ENCODE measurements at regions not wholly inside any gene's neighbourhood (a gene's known extent, or its start where the extent isn't known, plus 50 kb on each side); places are given as distances from the start of the nearest gene placed in this dataset.

GRCh38 chr4:29680644-29681043 lies 1039.5 kb upstream of the PCDH7 start:
- DNase-seq, result no peak
- ChIA-PET CTCF (no interaction called here), POLR2A (no interaction called here)
- Histone ChIP-seq H3K36me3 (ENCODE audit: control insufficient read depth in 4 of 4, insufficient read depth in 4 of 4, low read length in 3 of 4) (no peaks in the 10 kb centered on the region), H3K4me3 (ENCODE audit: control insufficient read depth in 1 of 7, extremely low read depth in 1 of 7, insufficient read depth in 4 of 7, low read depth in 2 of 7, low read length in 6 of 7) (no peak overlapping the region), H3K4me1 (ENCODE audit: control extremely low read depth in 1 of 4, control insufficient read depth in 4 of 4, insufficient read depth in 4 of 4, low read length in 3 of 4) (no peaks in the 10 kb centered on the region), H3K27me3 (replicated peaks in 2 of 5; ENCODE audit: control insufficient read depth in 4 of 5, insufficient read depth in 5 of 5, low read length in 4 of 5) (no peaks in the 10 kb centered on the region), H3K27ac (ENCODE audit: insufficient read depth in 1 of 2, low read depth in 1 of 2, low read length in 2 of 2, poor library complexity in 1 of 2, severe bottlenecking in 2 of 2) (no peak overlapping the region), H3K9me3 (ENCODE audit: control extremely low read depth in 1 of 5, control insufficient read depth in 4 of 5, insufficient read depth in 2 of 5, low read depth in 1 of 5, low read length in 4 of 5) (no peaks in the 10 kb centered on the region)
- whole genome bisulfite sequencing (ENCODE audit: insufficient coverage), result no CpG with 5 or more reads among the region's 1 CpG

- Histone ChIP-seq H3K27ac (ENCODE audit: insufficient read depth in 1 of 2, low read depth in 1 of 2, low read length in 2 of 2, poor library complexity in 1 of 2, severe bottlenecking in 2 of 2) (no peak overlapping the region), H3K36me3 (ENCODE audit: control insufficient read depth in 4 of 4, insufficient read depth in 4 of 4, low read length in 3 of 4) (no peaks in the 10 kb centered on the region), H3K9me3 (ENCODE audit: control extremely low read depth in 1 of 5, control insufficient read depth in 4 of 5, insufficient read depth in 2 of 5, low read depth in 1 of 5, low read length in 4 of 5) (no peaks in the 10 kb centered on the region), H3K4me1 (ENCODE audit: control extremely low read depth in 1 of 4, control insufficient read depth in 4 of 4, insufficient read depth in 4 of 4, low read length in 3 of 4) (no peaks in the 10 kb centered on the region), H3K4me3 (ENCODE audit: control insufficient read depth in 1 of 7, extremely low read depth in 1 of 7, insufficient read depth in 4 of 7, low read depth in 2 of 7, low read length in 6 of 7) (no peak overlapping the region), H3K27me3 (replicated peaks in 2 of 5; ENCODE audit: control insufficient read depth in 4 of 5, insufficient read depth in 5 of 5, low read length in 4 of 5) (no peaks in the 10 kb centered on the region)
- POLR2A ChIA-PET, result no interaction called here
- WGBS (ENCODE audit: insufficient coverage), result no CpG with 5 or more reads among the region's 2 CpGs
- CTCF ChIA-PET, result no interaction called here
- no peak for DNase-seq
Measured at GRCh38 chr4:29704059-29704458, 1016.1 kb upstream of the PCDH7 start.

- 88% methylated on average over 2 of the region's 3 CpGs for WGBS (ENCODE audit: insufficient coverage)
- Histone ChIP-seq H3K4me3 (ENCODE audit: control insufficient read depth in 1 of 7, extremely low read depth in 1 of 7, insufficient read depth in 4 of 7, low read depth in 2 of 7, low read length in 6 of 7) (no peak overlapping the region), H3K27ac (ENCODE audit: insufficient read depth in 1 of 2, low read depth in 1 of 2, low read length in 2 of 2, poor library complexity in 1 of 2, severe bottlenecking in 2 of 2) (no peak overlapping the region), H3K4me1 (ENCODE audit: control extremely low read depth in 1 of 4, control insufficient read depth in 4 of 4, insufficient read depth in 4 of 4, low read length in 3 of 4) (no peaks in the 10 kb centered on the region), H3K36me3 (ENCODE audit: control insufficient read depth in 4 of 4, insufficient read depth in 4 of 4, low read length in 3 of 4) (no peaks in the 10 kb centered on the region), H3K27me3 (replicated peaks in 2 of 5; ENCODE audit: control insufficient read depth in 4 of 5, insufficient read depth in 5 of 5, low read length in 4 of 5) (no peaks in the 10 kb centered on the region), H3K9me3 (ENCODE audit: control extremely low read depth in 1 of 5, control insufficient read depth in 4 of 5, insufficient read depth in 2 of 5, low read depth in 1 of 5, low read length in 4 of 5) (no peaks in the 10 kb centered on the region)
- ChIA-PET POLR2A (no interaction called here), CTCF (no interaction called here)
- no peak for DNase-seq
Measured at GRCh38 chr4:29708473-29708872, 1011.7 kb upstream of the PCDH7 start.

- no peak overlapping the region for H3K4me3 ChIP-seq (ENCODE audit: control insufficient read depth in 1 of 7, extremely low read depth in 1 of 7, insufficient read depth in 4 of 7, low read depth in 2 of 7, low read length in 6 of 7)
- 80% methylated on average over 1 of the region's 1 CpG for WGBS (ENCODE audit: insufficient coverage)
- no peaks in the 10 kb centered on the region for H3K9me3 ChIP-seq (ENCODE audit: control extremely low read depth in 1 of 5, control insufficient read depth in 4 of 5, insufficient read depth in 2 of 5, low read depth in 1 of 5, low read length in 4 of 5)
- ChIA-PET POLR2A (no interaction called here), CTCF (no interaction called here)
- no peaks in the 10 kb centered on the region for H3K36me3 ChIP-seq (ENCODE audit: control insufficient read depth in 4 of 4, insufficient read depth in 4 of 4, low read length in 3 of 4)
- no peaks in the 10 kb centered on the region for H3K4me1 ChIP-seq (ENCODE audit: control extremely low read depth in 1 of 4, control insufficient read depth in 4 of 4, insufficient read depth in 4 of 4, low read length in 3 of 4)
- no peak overlapping the region for H3K27ac ChIP-seq (ENCODE audit: insufficient read depth in 1 of 2, low read depth in 1 of 2, low read length in 2 of 2, poor library complexity in 1 of 2, severe bottlenecking in 2 of 2)
- no peaks in the 10 kb centered on the region for H3K27me3 ChIP-seq (replicated peaks in 2 of 5; ENCODE audit: control insufficient read depth in 4 of 5, insufficient read depth in 5 of 5, low read length in 4 of 5)
- no peak for DNase-seq
Measured at GRCh38 chr4:29710519-29710918, 1009.6 kb upstream of the PCDH7 start.

GRCh38 chr4:29711226-29711625 lies 1008.9 kb upstream of the PCDH7 start:
- no peaks in the 10 kb centered on the region for H3K27me3 ChIP-seq (replicated peaks in 2 of 5; ENCODE audit: control insufficient read depth in 4 of 5, insufficient read depth in 5 of 5, low read length in 4 of 5)
- WGBS (ENCODE audit: insufficient coverage), result no CpG with 5 or more reads among the region's 2 CpGs
- ChIA-PET CTCF (no interaction called here), POLR2A (no interaction called here)
- no peaks in the 10 kb centered on the region for H3K4me1 ChIP-seq (ENCODE audit: control extremely low read depth in 1 of 4, control insufficient read depth in 4 of 4, insufficient read depth in 4 of 4, low read length in 3 of 4)
- H3K9me3 ChIP-seq (ENCODE audit: control extremely low read depth in 1 of 5, control insufficient read depth in 4 of 5, insufficient read depth in 2 of 5, low read depth in 1 of 5, low read length in 4 of 5), result no peaks in the 10 kb centered on the region
- no peak for DNase-seq
- H3K36me3 ChIP-seq (ENCODE audit: control insufficient read depth in 4 of 4, insufficient read depth in 4 of 4, low read length in 3 of 4), result no peaks in the 10 kb centered on the region
- no peak overlapping the region for H3K27ac ChIP-seq (ENCODE audit: insufficient read depth in 1 of 2, low read depth in 1 of 2, low read length in 2 of 2, poor library complexity in 1 of 2, severe bottlenecking in 2 of 2)
- no peak overlapping the region for H3K4me3 ChIP-seq (ENCODE audit: control insufficient read depth in 1 of 7, extremely low read depth in 1 of 7, insufficient read depth in 4 of 7, low read depth in 2 of 7, low read length in 6 of 7)

- ChIA-PET POLR2A (no interaction called here), CTCF (interaction anchor here (0.8 to 1.1 kb wide), 2 partner anchors 10 to 24 kb away, joined by 3 read pairs; no protein-coding TSS in a partner anchor)
- no peaks in the 10 kb centered on the region for H3K36me3 ChIP-seq (ENCODE audit: control insufficient read depth in 4 of 4, insufficient read depth in 4 of 4, low read length in 3 of 4)
- H3K9me3 ChIP-seq (ENCODE audit: control extremely low read depth in 1 of 5, control insufficient read depth in 4 of 5, insufficient read depth in 2 of 5, low read depth in 1 of 5, low read length in 4 of 5), result no peaks in the 10 kb centered on the region
- no peaks in the 10 kb centered on the region for H3K27me3 ChIP-seq (replicated peaks in 2 of 5; ENCODE audit: control insufficient read depth in 4 of 5, insufficient read depth in 5 of 5, low read length in 4 of 5)
- DNase-seq, result no peak
- H3K27ac ChIP-seq (ENCODE audit: insufficient read depth in 1 of 2, low read depth in 1 of 2, low read length in 2 of 2, poor library complexity in 1 of 2, severe bottlenecking in 2 of 2), result no peak overlapping the region
- 100% methylated on average over 4 of the region's 10 CpGs for WGBS (ENCODE audit: insufficient coverage)
- no peak overlapping the region for H3K4me3 ChIP-seq (ENCODE audit: control insufficient read depth in 1 of 7, extremely low read depth in 1 of 7, insufficient read depth in 4 of 7, low read depth in 2 of 7, low read length in 6 of 7)
- no peaks in the 10 kb centered on the region for H3K4me1 ChIP-seq (ENCODE audit: control extremely low read depth in 1 of 4, control insufficient read depth in 4 of 4, insufficient read depth in 4 of 4, low read length in 3 of 4)
Measured at GRCh38 chr4:29717287-29718057, 1002.7 kb upstream of the PCDH7 start.

GRCh38 chr4:29718136-29718535 lies 1002.0 kb upstream of the PCDH7 start:
- POLR2A ChIA-PET, result no interaction called here

More at GRCh38 chr4:29718136-29718535, 1002.0 kb upstream of the PCDH7 start:
- Histone ChIP-seq H3K9me3 (ENCODE audit: control extremely low read depth in 1 of 5, control insufficient read depth in 4 of 5, insufficient read depth in 2 of 5, low read depth in 1 of 5, low read length in 4 of 5) (no peaks in the 10 kb centered on the region), H3K4me1 (ENCODE audit: control extremely low read depth in 1 of 4, control insufficient read depth in 4 of 4, insufficient read depth in 4 of 4, low read length in 3 of 4) (no peaks in the 10 kb centered on the region), H3K27me3 (replicated peaks in 2 of 5; ENCODE audit: control insufficient read depth in 4 of 5, insufficient read depth in 5 of 5, low read length in 4 of 5) (no peaks in the 10 kb centered on the region), H3K27ac (ENCODE audit: insufficient read depth in 1 of 2, low read depth in 1 of 2, low read length in 2 of 2, poor library complexity in 1 of 2, severe bottlenecking in 2 of 2) (no peak overlapping the region), H3K36me3 (ENCODE audit: control insufficient read depth in 4 of 4, insufficient read depth in 4 of 4, low read length in 3 of 4) (no peaks in the 10 kb centered on the region), H3K4me3 (ENCODE audit: control insufficient read depth in 1 of 7, extremely low read depth in 1 of 7, insufficient read depth in 4 of 7, low read depth in 2 of 7, low read length in 6 of 7) (no peak overlapping the region)
- no peak for DNase-seq
- CTCF ChIA-PET, result interaction anchor here (0.8 to 1.1 kb wide), 2 partner anchors 9 to 25 kb away, joined by 3 read pairs; no protein-coding TSS in a partner anchor
